HCT116 (cell line): ENCODE measurements at regions not wholly inside any gene's neighbourhood (a gene's known extent, or its start where the extent isn't known, plus 50 kb on each side); places are given as distances from the start of the nearest gene placed in this dataset.

Experiments
- ATAC-seq: fragments of 200-7000 bp; cut with Tn5 transposase; 2 replicates; pipeline ENCODE4 v1.9.1; 2020; ENCODE audit warnings: mild to moderate bottlenecking, moderate library complexity
- BruUV-seq: library from RNA; stranded (reverse); fragments of 400-500 nt; replicated peaks from 2 replicates; lab custom pipeline; 2021; lab: Mats Ljungman, UMichigan
- CTCF ChIA-PET: fragments of 300-600 bp; sonication (Branson Sonifier 250); formaldehyde crosslinking; loops from one replicate; lab custom pipeline; 2021; ENCODE audit warnings: antibody characterized with exemption; lab: Charles Lee
- POLR2A ChIA-PET: fragments of 300-600, 350-600 bp; sonication (Branson Sonifier 250); formaldehyde crosslinking; loops from one replicate; lab custom pipeline; 2021; ENCODE audit warnings: antibody characterized with exemption; lab: Charles Lee
- RAD21 ChIA-PET, 2 experiments: fragments of 300-600 bp; sonication (Branson Sonifier 250); formaldehyde crosslinking; loops; one replicate each; lab custom pipeline; 2023; ENCODE audit warnings: low total read pairs in 2 of 2; ENCODE audit not compliant: uncharacterized antibody in 2 of 2, unreplicated experiment in 2 of 2, low non-redundant PET in 1 of 2; lab: Charles Lee
- DNase-seq: peaks from one replicate; pipeline ENCODE4 v3.0.0-alpha.2; 2010; ENCODE audit warnings: low read depth, low spot score
- H2AFZ ChIP-seq: fragments of 200-600 bp; shearing (Covaris generic), sonication (generic); 2 replicates; pipeline ENCODE4 v1.6.1; 2017; ENCODE audit warnings: low read depth, mixed run types, mixed read lengths, antibody characterized with exemption, low read length; ENCODE audit not compliant: poor library complexity, severe bottlenecking
- H3K27ac ChIP-seq: 2 replicates; pipeline ENCODE4 v1.5.1; 2012; ENCODE audit warnings: low read depth, low read length
- H3K27me3 ChIP-seq: fragments of 200-600 bp; sonication (generic); 2 replicates; pipeline ENCODE4 v1.6.1; 2016; ENCODE audit warnings: mixed run types, low read length, mixed read lengths; ENCODE audit not compliant: insufficient read depth
- H3K36me3 ChIP-seq, 2 experiments: fragments of 200-500 bp in 1 of 2; fragments of 200-600 bp in 1 of 2; sonication (Bioruptor generic) in 1 of 2; sonication (generic) in 1 of 2; 2 replicates each; pipeline versions ENCODE4 v1.5.1 to v1.6.1; 2014 to 2016; ENCODE audit warnings: low read length in 2 of 2, inconsistent platforms in 1 of 2, mixed read lengths in 1 of 2, mixed run types in 1 of 2; ENCODE audit not compliant: insufficient read depth in 2 of 2, control insufficient read depth in 1 of 2
- H3K4me1 ChIP-seq, 2 experiments: fragments of 200-600 bp in 1 of 2; sonication (generic) in 1 of 2; 2 replicates each; pipeline versions ENCODE4 v1.5.1 to v1.6.1; 2012 to 2017; ENCODE audit warnings: low read length in 2 of 2, inconsistent platforms in 1 of 2, mild to moderate bottlenecking in 1 of 2, mixed read lengths in 1 of 2, mixed run types in 1 of 2, moderate library complexity in 1 of 2; ENCODE audit not compliant: insufficient read depth in 2 of 2, control insufficient read depth in 1 of 2
- H3K4me2 ChIP-seq: fragments of 200-600 bp; sonication (generic); 2 replicates; pipeline ENCODE4 v1.6.1; 2017; ENCODE audit warnings: mixed run types, low read length, mixed read lengths
- H3K4me3 ChIP-seq, 2 experiments: fragments of 200-600 bp in 1 of 2; sonication (generic) in 1 of 2; replicated peaks in 1 of 2; 2 replicates each; pipeline ENCODE4 v1.5.1; 2011 to 2016; ENCODE audit warnings: low read length in 2 of 2, control low read depth in 1 of 2, low read depth in 1 of 2, mild to moderate bottlenecking in 1 of 2, mixed read lengths in 1 of 2, mixed run types in 1 of 2
- H3K79me2 ChIP-seq: fragments of 200-600 bp; sonication (generic); 2 replicates; pipeline ENCODE4 v1.6.1; 2017; ENCODE audit warnings: mild to moderate bottlenecking, mixed run types, low read length, moderate library complexity, mixed read lengths; ENCODE audit not compliant: insufficient read depth
- H3K9ac ChIP-seq: fragments of 200-600 bp; sonication (generic); 2 replicates; pipeline ENCODE4 v1.6.1; 2016; ENCODE audit warnings: low read length, mixed read lengths
- H3K9me2 ChIP-seq: fragments of 200-600 bp; sonication (generic), shearing (Covaris generic); 2 replicates; pipeline ENCODE4 v1.6.1; 2017; ENCODE audit warnings: mixed run types, mild to moderate bottlenecking, moderate library complexity; ENCODE audit not compliant: insufficient read depth
- H3K9me3 ChIP-seq, 2 experiments: fragments of 200-500 bp in 1 of 2; fragments of 200-600 bp in 1 of 2; sonication (Bioruptor generic) in 1 of 2; sonication (generic) in 1 of 2; 2 replicates each; pipeline ENCODE4 v1.6.1; 2014 to 2017; ENCODE audit warnings: low read length in 2 of 2, mixed read lengths in 2 of 2, inconsistent platforms in 1 of 2, low read depth in 1 of 2, mild to moderate bottlenecking in 1 of 2, mixed run types in 1 of 2, moderate library complexity in 1 of 2; ENCODE audit not compliant: control insufficient read depth in 1 of 2, insufficient read depth in 1 of 2
- H4K20me1 ChIP-seq: fragments of 200-600 bp; sonication (generic), shearing (Covaris generic); 2 replicates; pipeline ENCODE4 v1.6.1; 2017; ENCODE audit warnings: mixed run types, mild to moderate bottlenecking, moderate library complexity; ENCODE audit not compliant: insufficient read depth
- CBX3 ChIP-seq: IDR thresholded peaks from 2 replicates; pipeline ENCODE4 v1.6.1; 2012; ENCODE audit warnings: low read depth
- CEBPB ChIP-seq: IDR thresholded peaks from 2 replicates; pipeline ENCODE4 v1.6.1; 2012; ENCODE audit warnings: low read depth
- EGR1 ChIP-seq: IDR thresholded peaks from 2 replicates; pipeline ENCODE4 v1.6.1; 2012; ENCODE audit warnings: low read depth
- EZH2 ChIP-seq: fragments of 200-600 bp; sonication (generic); IDR thresholded peaks from 2 replicates; pipeline ENCODE4 v1.6.1; 2017; ENCODE audit warnings: antibody characterized with exemption, mixed run types
- FOSL1 ChIP-seq: IDR thresholded peaks from 2 replicates; pipeline ENCODE4 v1.6.1; 2012; ENCODE audit warnings: low read depth
- POLR2A ChIP-seq: IDR thresholded peaks from 2 replicates; pipeline ENCODE4 v1.7.0; 2011; ENCODE audit warnings: borderline replicate concordance; ENCODE audit not compliant: insufficient read depth, insufficient read length; ENCODE audit errors: extremely low read depth
- RAD21 ChIP-seq: IDR thresholded peaks from 2 replicates; pipeline ENCODE4 v1.6.1; 2012; ENCODE audit warnings: low read depth, mild to moderate bottlenecking
- SP1 ChIP-seq: IDR thresholded peaks from 2 replicates; pipeline ENCODE4 v1.6.1; 2012; ENCODE audit warnings: low read depth
- TCF7L2 ChIP-seq: IDR thresholded peaks from 2 replicates; pipeline ENCODE4 v1.7.0; 2011; ENCODE audit warnings: borderline replicate concordance, inconsistent platforms; ENCODE audit not compliant: insufficient read depth, insufficient read length; ENCODE audit errors: extremely low read depth
- YY1 ChIP-seq: IDR thresholded peaks from 2 replicates; pipeline ENCODE4 v1.6.1; 2011; ENCODE audit warnings: low read length, low read depth, moderate library complexity, mild to moderate bottlenecking; ENCODE audit not compliant: insufficient replicate concordance; ENCODE audit errors: extremely low read depth
- ZFX ChIP-seq: fragments of 450-650 bp; IDR thresholded peaks from 2 replicates; pipeline ENCODE4 v1.6.1; 2017
- ZNF274 ChIP-seq: fragments of 200-500 bp; sonication (Bioruptor generic); IDR thresholded peaks from 2 replicates; pipeline ENCODE4 v1.6.1; 2014; ENCODE audit warnings: mild to moderate bottlenecking, low read depth, low read length, inconsistent platforms
- intact Hi-C: fragments of 100-400 bp; cut with micrococcal nuclease; formaldehyde crosslinking; loops from 2 replicates; pipeline ENCODE4 v1.10.0; 2022
- TF ChIP-seq, protein P1 (sequence below): IDR thresholded peaks from 2 replicates; pipeline ENCODE4 v1.6.1; 2012
- TF ChIP-seq, protein P2 (sequence below): IDR thresholded peaks from 2 replicates; pipeline ENCODE4 v1.6.1; 2012; ENCODE audit warnings: low read depth

DNA sequence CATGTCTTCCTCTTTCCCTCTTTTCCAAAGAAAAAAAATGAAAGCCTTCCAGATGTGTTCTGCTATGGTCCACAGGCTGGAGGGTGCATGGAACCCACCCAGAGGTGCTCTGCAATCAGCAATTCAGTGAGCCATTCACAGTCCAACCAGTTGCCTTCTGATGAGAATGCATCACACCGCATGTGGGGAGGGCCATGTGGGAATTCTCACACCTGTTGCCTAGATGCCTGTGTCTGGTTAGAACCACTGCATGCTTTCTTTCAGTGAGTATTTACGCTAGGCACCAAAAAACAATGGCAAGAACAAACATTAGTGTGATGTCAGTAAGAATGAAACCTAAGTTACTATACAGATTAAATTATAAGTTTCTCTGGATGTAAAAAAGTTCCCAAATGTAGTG is 311.6 kb upstream of the CDYL start:
- RAD21 ChIA-PET, result no interaction called here
- H4K20me1 ChIP-seq, result no peaks in the 10 kb centered on the region
- no peaks in the 10 kb centered on the region for H3K9me3 ChIP-seq
- no TSS peak for BruUV-seq
- no peaks in the 10 kb centered on the region for H3K36me3 ChIP-seq
- TF ChIP-seq SP1 (no peak), YY1 (no peak), EGR1 (no peak), ZNF274 (no peak), POLR2A (no peak), FOSL1 (no peak), RAD21 (no peak), CEBPB (no peak), EZH2 (no peak), CBX3 (no peak), TCF7L2 (no peak), ZFX (no peak)
- TF ChIP-seq, protein P1, sequence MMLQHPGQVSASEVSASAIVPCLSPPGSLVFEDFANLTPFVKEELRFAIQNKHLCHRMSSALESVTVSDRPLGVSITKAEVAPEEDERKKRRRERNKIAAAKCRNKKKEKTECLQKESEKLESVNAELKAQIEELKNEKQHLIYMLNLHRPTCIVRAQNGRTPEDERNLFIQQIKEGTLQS, result no peak
- TF ChIP-seq, protein P2, sequence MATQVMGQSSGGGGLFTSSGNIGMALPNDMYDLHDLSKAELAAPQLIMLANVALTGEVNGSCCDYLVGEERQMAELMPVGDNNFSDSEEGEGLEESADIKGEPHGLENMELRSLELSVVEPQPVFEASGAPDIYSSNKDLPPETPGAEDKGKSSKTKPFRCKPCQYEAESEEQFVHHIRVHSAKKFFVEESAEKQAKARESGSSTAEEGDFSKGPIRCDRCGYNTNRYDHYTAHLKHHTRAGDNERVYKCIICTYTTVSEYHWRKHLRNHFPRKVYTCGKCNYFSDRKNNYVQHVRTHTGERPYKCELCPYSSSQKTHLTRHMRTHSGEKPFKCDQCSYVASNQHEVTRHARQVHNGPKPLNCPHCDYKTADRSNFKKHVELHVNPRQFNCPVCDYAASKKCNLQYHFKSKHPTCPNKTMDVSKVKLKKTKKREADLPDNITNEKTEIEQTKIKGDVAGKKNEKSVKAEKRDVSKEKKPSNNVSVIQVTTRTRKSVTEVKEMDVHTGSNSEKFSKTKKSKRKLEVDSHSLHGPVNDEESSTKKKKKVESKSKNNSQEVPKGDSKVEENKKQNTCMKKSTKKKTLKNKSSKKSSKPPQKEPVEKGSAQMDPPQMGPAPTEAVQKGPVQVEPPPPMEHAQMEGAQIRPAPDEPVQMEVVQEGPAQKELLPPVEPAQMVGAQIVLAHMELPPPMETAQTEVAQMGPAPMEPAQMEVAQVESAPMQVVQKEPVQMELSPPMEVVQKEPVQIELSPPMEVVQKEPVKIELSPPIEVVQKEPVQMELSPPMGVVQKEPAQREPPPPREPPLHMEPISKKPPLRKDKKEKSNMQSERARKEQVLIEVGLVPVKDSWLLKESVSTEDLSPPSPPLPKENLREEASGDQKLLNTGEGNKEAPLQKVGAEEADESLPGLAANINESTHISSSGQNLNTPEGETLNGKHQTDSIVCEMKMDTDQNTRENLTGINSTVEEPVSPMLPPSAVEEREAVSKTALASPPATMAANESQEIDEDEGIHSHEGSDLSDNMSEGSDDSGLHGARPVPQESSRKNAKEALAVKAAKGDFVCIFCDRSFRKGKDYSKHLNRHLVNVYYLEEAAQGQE, result no peak
- no peak overlapping the region for H3K27ac ChIP-seq
- intact Hi-C loops, result loop anchor here (10.0 kb wide), 1 partner anchor 470 kb away; no protein-coding TSS in a partner anchor
- no peak overlapping the region for H2AFZ ChIP-seq
- H3K9ac ChIP-seq, result no peak overlapping the region
- ATAC-seq, result no peak
- no peaks in the 10 kb centered on the region for H3K79me2 ChIP-seq
- H3K27me3 ChIP-seq, result no peaks in the 10 kb centered on the region
- no peaks in the 10 kb centered on the region for H3K9me2 ChIP-seq
- no peaks in the 10 kb centered on the region for H3K4me1 ChIP-seq
- no peak for DNase-seq
- H3K4me2 ChIP-seq, result no peak overlapping the region
- CTCF ChIA-PET, result no interaction called here
- no peak overlapping the region for H3K4me3 ChIP-seq
- POLR2A ChIA-PET, result no interaction called here
